Fibroblast of mammary gland (primary cell): ENCODE measurements at regions not wholly inside any gene's neighbourhood (a gene's known extent, or its start where the extent isn't known, plus 50 kb on each side); places are given as distances from the start of the nearest gene placed in this dataset.
A peak's percentile ranks its signal among the peaks of the same experiment; 100 is the strongest.

Experiments
- DNase-seq: peaks from one replicate; pipeline ENCODE4 v3.0.0-alpha.2; 2010; ENCODE audit warnings: low read depth
- H3K4me3 ChIP-seq: 2 replicates; pipeline ENCODE4 v1.5.1; 2011; ENCODE audit warnings: low read depth, mild to moderate bottlenecking, low read length, moderate library complexity; ENCODE audit not compliant: control insufficient read depth
- CTCF ChIP-seq: conservative IDR thresholded peaks from 2 replicates; pipeline ENCODE4 v1.5.1; 2011; ENCODE audit warnings: low read depth, low read length, inconsistent platforms; ENCODE audit not compliant: control insufficient read depth, insufficient read depth

GRCh38 chr7:42794673-42795072 lies 117.2 kb downstream of the C7orf25 start:
- H3K4me3 ChIP-seq = no peak overlapping the region
- no peak for DNase-seq
- TF ChIP-seq CTCF = no peak

- H3K4me3 ChIP-seq = no peak overlapping the region
- no peak for DNase-seq
- TF ChIP-seq CTCF = no peak
Measured at GRCh38 chr7:42792841-42793240, 119.0 kb downstream of the C7orf25 start.

- H3K4me3 ChIP-seq = no peak overlapping the region
- DNase-seq = peak; percentile 81
- no peak for TF ChIP-seq CTCF
Measured at GRCh38 chr7:42790196-42790595, 121.7 kb downstream of the C7orf25 start.

DNA sequence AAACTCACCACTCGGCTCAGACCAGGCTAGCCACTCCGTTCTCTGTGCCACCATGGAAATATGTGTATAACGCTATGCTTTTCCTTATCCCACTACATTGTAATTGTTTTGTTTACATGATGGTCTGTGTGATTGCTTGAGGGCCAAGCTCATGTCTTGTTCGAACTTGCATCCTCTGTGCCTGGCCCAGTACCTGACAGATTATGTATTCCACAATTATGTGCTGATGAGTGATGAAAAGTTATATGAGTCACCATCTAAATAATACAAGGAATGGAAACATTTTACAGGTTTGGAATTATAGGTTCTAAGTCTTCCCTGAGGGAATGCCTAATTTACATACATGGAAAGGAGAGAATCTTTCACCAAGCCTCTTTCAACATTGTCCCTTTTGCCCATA lies 137.4 kb downstream of the C7orf25 start:
- no peak for DNase-seq
- TF ChIP-seq CTCF = no peak
- no peak overlapping the region for H3K4me3 ChIP-seq

DNA sequence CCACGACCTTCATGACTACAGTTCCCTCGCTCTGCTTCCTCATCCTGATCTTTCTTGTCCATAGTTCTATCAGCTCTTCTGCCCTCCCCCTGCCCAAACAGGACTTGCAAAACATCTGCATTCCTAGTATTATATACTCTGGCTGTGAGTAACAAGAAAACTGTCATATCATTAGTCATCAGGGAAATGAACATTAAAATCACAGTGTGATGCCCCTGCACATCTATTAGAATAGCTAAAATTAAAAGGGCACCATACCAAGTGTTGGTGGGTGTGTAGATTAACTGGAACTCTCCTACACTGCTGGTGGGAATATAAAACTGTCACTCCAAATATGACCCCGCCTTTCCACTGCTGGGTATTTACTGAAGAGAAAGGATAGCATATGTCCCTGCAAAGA lies 141.8 kb downstream of the C7orf25 start:
- peak; percentile 20 for DNase-seq
- no peak overlapping the region for H3K4me3 ChIP-seq
- no peak for TF ChIP-seq CTCF

DNA sequence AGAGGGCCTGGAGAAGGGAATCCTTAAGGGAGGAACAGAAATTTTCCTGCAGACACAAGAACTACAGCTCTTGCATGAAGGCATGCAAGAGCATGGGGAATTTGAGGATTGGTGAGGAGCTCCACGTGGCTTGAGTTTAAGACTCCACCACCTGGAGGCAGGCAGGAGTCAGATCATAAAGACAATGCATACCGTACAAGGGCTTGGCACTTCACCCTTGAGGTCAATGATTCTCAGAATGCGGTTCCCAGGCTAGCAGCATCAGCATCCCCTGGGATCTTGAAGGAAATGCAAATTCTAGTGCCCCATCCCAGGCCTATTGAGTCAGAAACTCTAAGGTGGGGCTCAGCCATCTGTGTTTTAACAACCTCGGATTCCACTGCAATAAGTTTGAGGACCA lies 143.8 kb downstream of the C7orf25 start:
- TF ChIP-seq CTCF = no peak
- DNase-seq = no peak
- H3K4me3 ChIP-seq = no peak overlapping the region

- H3K4me3 ChIP-seq = no peak overlapping the region
- DNase-seq = no peak
- no peak for TF ChIP-seq CTCF
Measured at GRCh38 chr7:42766782-42767423, 145.0 kb downstream of the C7orf25 start.
